CD4-positive, alpha-beta T cell treated with Interleukin-2 at 100 ng/mL for 4 hours (primary cell): ENCODE measurements at regions not wholly inside any gene's neighbourhood (a gene's known extent, or its start where the extent isn't known, plus 50 kb on each side); places are given as distances from the start of the nearest gene placed in this dataset.
"Not testable (repeated sequence)": the region's sequence is repeated elsewhere in the genome, so short reads cannot be mapped to it uniquely, and the experiment has no call there.

ENCODE experiments used
- DNase-seq: peaks from one replicate; pipeline ENCODE4 v3.0.0-alpha.2; 2020; ENCODE audit warnings: low spot score

GRCh38 chr15:62270216-62270921 lies 105.3 kb upstream of the C2CD4B start:
- no peak for DNase-seq

GRCh38 chr15:62272290-62272689 lies 107.2 kb upstream of the C2CD4B start:
- DNase-seq = no peak

- no peak for DNase-seq
These were observed 110.7 kb upstream of the C2CD4B start for GRCh38 chr15:62275831-62276230.

GRCh38 chr15:62277816-62278394 lies 112.8 kb upstream of the C2CD4B start:
- DNase-seq = no peak

GRCh38 chr15:62278534-62278933 lies 113.4 kb upstream of the C2CD4B start:
- DNase-seq = no peak

GRCh38 chr15:62279041-62279440 lies 114.0 kb upstream of the C2CD4B start:
- DNase-seq = no peak

GRCh38 chr15:62280625-62281024 lies 115.5 kb upstream of the C2CD4B start:
- no peak for DNase-seq

GRCh38 chr15:62281801-62282200 lies 116.7 kb upstream of the C2CD4B start:
- not testable (repeated sequence) for DNase-seq

- DNase-seq = no peak
These were observed 122.2 kb upstream of the C2CD4B start for GRCh38 chr15:62287066-62287857.

GRCh38 chr15:62288361-62289017 lies 123.4 kb upstream of the C2CD4B start:
- no peak for DNase-seq

- no peak for DNase-seq
These were observed 126.2 kb upstream of the C2CD4B start for GRCh38 chr15:62291262-62291661.

GRCh38 chr15:62296756-62297507 lies 131.8 kb upstream of the C2CD4B start:
- DNase-seq = no peak

GRCh38 chr15:62297522-62297921 lies 132.4 kb upstream of the C2CD4B start:
- DNase-seq = no peak

- DNase-seq = no peak
These were observed 132.8 kb upstream of the C2CD4B start for GRCh38 chr15:62297933-62298332.

- no peak for DNase-seq
These were observed 133.7 kb upstream of the C2CD4B start for GRCh38 chr15:62298811-62299210.

- no peak for DNase-seq
These were observed 134.5 kb upstream of the C2CD4B start for GRCh38 chr15:62299541-62299940.

- no peak for DNase-seq
These were observed 137.0 kb upstream of the C2CD4B start for GRCh38 chr15:62301993-62302675.

- no peak for DNase-seq
These were observed 141.9 kb upstream of the C2CD4B start for GRCh38 chr15:62306851-62307504.

GRCh38 chr15:62307551-62307950 lies 142.5 kb upstream of the C2CD4B start:
- DNase-seq = no peak

GRCh38 chr15:62316413-62317060 lies 151.5 kb upstream of the C2CD4B start:
- DNase-seq = no peak
